ENCODE measurements at regions not wholly inside any gene's neighbourhood (a gene's known extent, or its start where the extent isn't known, plus 50 kb on each side); places are given as distances from the start of the nearest gene placed in this dataset.

DNA sequence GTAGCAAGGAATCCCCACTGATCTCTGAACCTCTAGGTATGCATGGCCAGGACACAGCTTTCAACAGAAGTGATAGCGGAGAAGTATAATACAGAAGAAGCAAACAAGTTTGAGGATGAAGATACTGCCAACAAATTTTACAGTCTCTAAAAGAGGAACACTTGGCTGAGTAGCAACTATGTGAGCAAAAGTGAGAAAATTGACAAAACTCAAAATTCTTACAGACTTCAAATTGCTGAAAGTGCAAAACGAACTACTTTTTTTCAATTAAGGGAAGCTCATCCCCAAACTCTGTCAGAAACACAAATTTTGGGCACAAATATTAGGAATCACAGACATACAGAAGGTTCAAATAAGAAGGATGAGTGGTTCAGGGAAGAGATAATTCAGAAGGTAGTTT, 1324.6 kb downstream of the LRFN5 start:
- 89 to 92% methylated on average over 2 of the region's 2 CpGs for WGBS, 2 donors
- TF ChIP-seq POLR2A (IDR thresholded peaks at IDR 0.05), result no peak
- TF ChIP-seq, protein P1, sequence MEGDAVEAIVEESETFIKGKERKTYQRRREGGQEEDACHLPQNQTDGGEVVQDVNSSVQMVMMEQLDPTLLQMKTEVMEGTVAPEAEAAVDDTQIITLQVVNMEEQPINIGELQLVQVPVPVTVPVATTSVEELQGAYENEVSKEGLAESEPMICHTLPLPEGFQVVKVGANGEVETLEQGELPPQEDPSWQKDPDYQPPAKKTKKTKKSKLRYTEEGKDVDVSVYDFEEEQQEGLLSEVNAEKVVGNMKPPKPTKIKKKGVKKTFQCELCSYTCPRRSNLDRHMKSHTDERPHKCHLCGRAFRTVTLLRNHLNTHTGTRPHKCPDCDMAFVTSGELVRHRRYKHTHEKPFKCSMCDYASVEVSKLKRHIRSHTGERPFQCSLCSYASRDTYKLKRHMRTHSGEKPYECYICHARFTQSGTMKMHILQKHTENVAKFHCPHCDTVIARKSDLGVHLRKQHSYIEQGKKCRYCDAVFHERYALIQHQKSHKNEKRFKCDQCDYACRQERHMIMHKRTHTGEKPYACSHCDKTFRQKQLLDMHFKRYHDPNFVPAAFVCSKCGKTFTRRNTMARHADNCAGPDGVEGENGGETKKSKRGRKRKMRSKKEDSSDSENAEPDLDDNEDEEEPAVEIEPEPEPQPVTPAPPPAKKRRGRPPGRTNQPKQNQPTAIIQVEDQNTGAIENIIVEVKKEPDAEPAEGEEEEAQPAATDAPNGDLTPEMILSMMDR (IDR thresholded peaks at IDR 0.05), result no peak
- Histone ChIP-seq H3K36me3 (no peaks in the 10 kb centered on the region), H3K4me3 (replicated peaks in 1 of 3) (no peak overlapping the region), H3K27ac (no peak overlapping the region), H3K4me1 (no peaks in the 10 kb centered on the region), H3K9me3 (no peaks in the 10 kb centered on the region), H3K27me3 (no peaks in the 10 kb centered on the region)
- no peak for DNase-seq
- intact Hi-C loops (cut with DNase I), result no loop called here

DNA sequence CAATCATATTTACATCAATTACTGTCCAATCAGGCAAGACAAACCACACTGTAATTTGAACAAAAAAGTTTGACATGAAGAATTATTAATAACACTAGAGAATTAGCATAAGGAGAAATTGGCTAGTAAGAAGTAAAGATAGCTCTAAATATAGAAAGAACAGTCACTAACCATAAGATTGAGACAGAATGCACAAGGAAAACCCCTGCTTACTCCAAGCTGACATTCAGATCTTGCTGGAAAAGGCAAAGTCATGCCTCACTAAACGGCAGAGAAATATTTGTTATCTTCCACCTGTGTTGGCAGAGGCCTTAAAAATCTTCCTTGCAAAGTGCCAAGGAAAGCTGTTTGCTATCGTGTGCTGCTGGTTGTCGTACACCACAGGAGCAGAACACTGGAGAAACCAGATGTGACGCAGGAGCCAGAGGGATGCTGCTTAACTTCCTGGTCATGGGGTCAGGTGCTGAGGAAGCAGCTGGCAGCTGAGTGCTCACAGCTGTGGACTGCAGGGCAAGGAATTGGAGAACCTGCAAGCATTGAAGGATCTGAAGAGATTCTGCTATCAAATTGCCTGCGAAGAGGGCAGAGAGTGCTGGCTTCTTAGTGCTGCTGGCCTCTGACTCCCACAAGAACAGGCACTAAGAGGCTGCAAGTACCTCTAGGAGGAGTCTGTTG, 1323.3 kb downstream of the LRFN5 start:
- intact Hi-C loops (cut with DNase I), result no loop called here
- WGBS, 2 donors, result 21 to 35% methylated on average over 5 of the region's 5 CpGs
- Histone ChIP-seq H3K36me3 (no peaks in the 10 kb centered on the region), H3K4me3 (replicated peaks in 1 of 3) (no peak overlapping the region), H3K9me3 (no peaks in the 10 kb centered on the region), H3K27ac (no peak overlapping the region), H3K27me3 (no peaks in the 10 kb centered on the region), H3K4me1 (no peaks in the 10 kb centered on the region)
- DNase-seq, result peak in 1 of 2 donors; percentile 7
- TF ChIP-seq, protein P1 (IDR thresholded peaks at IDR 0.05), result no peak
- no peak for TF ChIP-seq POLR2A (IDR thresholded peaks at IDR 0.05)

DNA sequence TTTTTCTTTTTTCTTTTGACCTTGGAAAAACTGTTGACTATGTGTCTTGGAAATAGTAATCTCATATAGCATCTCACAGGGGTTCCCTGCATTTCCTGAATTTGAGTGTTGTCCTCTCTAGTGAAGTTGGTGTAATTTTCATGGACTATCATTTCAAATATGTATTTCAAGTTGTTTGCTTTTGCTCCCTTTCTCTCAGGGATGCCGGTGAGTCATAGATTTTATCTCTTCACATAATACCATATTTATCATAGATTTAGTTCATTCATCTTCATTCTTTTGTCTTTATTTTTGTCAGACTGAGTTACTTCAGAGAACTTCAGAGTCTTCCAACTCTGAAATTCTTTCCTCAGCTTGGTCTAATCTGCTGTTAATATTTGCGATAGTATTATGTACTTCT, 1320.6 kb downstream of the LRFN5 start:
- Histone ChIP-seq H3K36me3 (no peaks in the 10 kb centered on the region), H3K9me3 (no peaks in the 10 kb centered on the region), H3K27me3 (no peaks in the 10 kb centered on the region), H3K4me3 (replicated peaks in 1 of 3) (no peak overlapping the region), H3K4me1 (no peaks in the 10 kb centered on the region), H3K27ac (no peak overlapping the region)
- TF ChIP-seq, protein P1 (IDR thresholded peaks at IDR 0.05), result no peak
- no peak for TF ChIP-seq POLR2A (IDR thresholded peaks at IDR 0.05)
- intact Hi-C loops (cut with DNase I), result no loop called here
- 95 to 98% methylated on average over 2 of the region's 2 CpGs for WGBS, 2 donors
- DNase-seq, result no peak

DNA sequence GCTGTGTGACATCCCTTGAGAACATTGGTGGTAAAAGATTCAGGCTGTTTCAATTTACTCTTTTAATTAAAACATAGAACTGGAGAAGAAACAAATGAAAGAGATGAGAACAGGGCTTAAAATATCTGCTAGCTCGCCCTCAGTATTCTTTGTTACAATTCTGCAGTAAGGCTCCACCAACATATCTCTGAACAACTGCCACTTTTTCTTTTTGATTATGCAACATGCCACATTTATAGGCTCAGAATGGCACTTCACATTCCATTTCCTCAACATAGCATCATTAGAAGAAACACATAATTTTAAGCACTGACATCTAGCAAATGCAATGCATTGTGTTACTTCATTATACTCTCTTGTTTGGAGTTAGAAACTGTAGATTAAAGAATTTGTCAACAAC, 1315.2 kb downstream of the LRFN5 start:
- intact Hi-C loops (cut with DNase I), result no loop called here
- no peak overlapping the region for H3K27ac ChIP-seq
- H3K27me3 ChIP-seq, result no peaks in the 10 kb centered on the region
- no peak for TF ChIP-seq POLR2A (IDR thresholded peaks at IDR 0.05)
- TF ChIP-seq, protein P1 (IDR thresholded peaks at IDR 0.05), result no peak
- DNase-seq, result no peak
- H3K4me3 ChIP-seq (replicated peaks in 1 of 3), result no peak overlapping the region
- no peaks in the 10 kb centered on the region for H3K4me1 ChIP-seq
- no peaks in the 10 kb centered on the region for H3K9me3 ChIP-seq
- 74 to 84% methylated on average over 1 of the region's 1 CpG for WGBS, 2 donors
- H3K36me3 ChIP-seq, result no peaks in the 10 kb centered on the region

DNA sequence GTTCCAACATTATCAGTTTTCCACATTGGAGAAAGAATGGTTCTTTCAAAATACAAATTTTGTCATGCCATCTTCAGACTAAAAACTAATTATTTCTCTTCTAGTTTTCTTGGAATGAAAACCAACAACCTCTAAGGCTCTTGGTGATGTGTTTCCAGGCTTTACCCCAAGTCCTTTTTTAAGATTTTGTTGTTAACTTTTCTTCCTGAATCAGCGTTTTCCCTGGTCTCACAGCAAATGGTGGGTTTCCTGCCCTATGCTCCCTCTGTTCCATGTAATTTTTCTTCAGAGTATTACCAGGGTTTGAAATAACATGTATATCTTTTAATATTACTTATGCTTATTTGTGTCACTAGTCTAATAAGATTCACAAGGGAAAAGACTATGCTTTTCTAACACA, 1311.9 kb downstream of the LRFN5 start:
- 69 to 91% methylated on average over 1 of the region's 1 CpG for WGBS, 2 donors
- intact Hi-C loops (cut with DNase I), result no loop called here
- DNase-seq, result no peak

More for the DNA sequence above, 1311.9 kb downstream of the LRFN5 start:
- TF ChIP-seq, protein P1 (IDR thresholded peaks at IDR 0.05), result no peak
- TF ChIP-seq POLR2A (IDR thresholded peaks at IDR 0.05), result no peak
- Histone ChIP-seq H3K27ac (no peak overlapping the region), H3K27me3 (no peaks in the 10 kb centered on the region), H3K36me3 (no peaks in the 10 kb centered on the region), H3K4me1 (no peaks in the 10 kb centered on the region), H3K4me3 (replicated peaks in 1 of 3) (no peak overlapping the region), H3K9me3 (no peaks in the 10 kb centered on the region)

Data from thyroid gland (tissue), 4 donors.